HAP-1 (cell line): ENCODE measurements at regions not wholly inside any gene's neighbourhood (a gene's known extent, or its start where the extent isn't known, plus 50 kb on each side); places are given as distances from the start of the nearest gene placed in this dataset.

Experiments
- DNase-seq, 2 experiments: peaks; one replicate each; pipeline ENCODE4 v3.0.0-alpha.2; 2016 to 2020; ENCODE audit warnings: low spot score in 2 of 2
- H3K27me3 ChIP-seq: fragments of 250-450 bp; sonication (Bioruptor Pico); 2 replicates; pipeline ENCODE4 v1.5.1; 2020; ENCODE audit warnings: low read depth, mild to moderate bottlenecking, moderate library complexity
- H3K36me3 ChIP-seq: fragments of 250-450 bp; sonication (Bioruptor Pico); replicated peaks from 2 replicates; pipeline ENCODE4 v1.5.1; 2020; ENCODE audit warnings: mild to moderate bottlenecking
- H3K4me1 ChIP-seq: fragments of 250-450 bp; sonication (Bioruptor Pico); 2 replicates; pipeline ENCODE4 v1.5.1; 2020; ENCODE audit warnings: mild to moderate bottlenecking
- H3K4me3 ChIP-seq: fragments of 250-450 bp; sonication (Bioruptor Pico); 2 replicates; pipeline ENCODE4 v1.5.1; 2020; ENCODE audit warnings: mild to moderate bottlenecking, moderate library complexity
- H3K9me3 ChIP-seq: fragments of 250-450 bp; sonication (Bioruptor Pico); 2 replicates; pipeline ENCODE4 v1.5.1; 2020; ENCODE audit warnings: mild to moderate bottlenecking, moderate library complexity
- in situ Hi-C: fragments of 300-500 bp; cut with MboI; formaldehyde crosslinking; loops from 3 replicates; pipeline ENCODE4 v1.14.3; 2020; ENCODE audit warnings: low sequenced_read_pairs, inconsistent platforms, mixed read lengths

DNA sequence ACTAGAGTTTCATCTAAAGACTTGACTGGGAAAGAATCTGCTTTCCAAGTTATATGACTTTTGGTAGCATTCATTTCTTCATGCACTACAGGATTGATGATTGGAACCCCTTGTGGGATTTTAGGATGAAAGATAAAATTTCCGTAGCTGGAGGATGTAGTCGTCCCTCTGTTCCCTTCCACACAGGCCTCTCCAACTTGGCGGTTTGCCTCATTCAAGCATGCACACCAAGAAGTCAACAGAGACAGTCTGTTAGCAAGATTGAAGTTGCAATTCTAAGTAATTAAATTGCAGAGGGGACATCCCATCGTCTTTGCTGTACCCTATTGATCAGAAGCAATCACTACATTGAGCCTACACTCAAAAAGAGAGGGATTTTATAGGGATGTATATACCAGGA lies 777.4 kb upstream of the HS3ST1 start:
- H3K36me3 ChIP-seq, result no peaks in the 10 kb centered on the region
- no peaks in the 10 kb centered on the region for H3K4me1 ChIP-seq
- no peaks in the 10 kb centered on the region for H3K9me3 ChIP-seq
- in situ Hi-C loops, result no loop called here
- H3K4me3 ChIP-seq, result no peak overlapping the region
- no peaks in the 10 kb centered on the region for H3K27me3 ChIP-seq
- no peak for DNase-seq

- in situ Hi-C loops, result no loop called here
- H3K9me3 ChIP-seq, result no peaks in the 10 kb centered on the region
- no peak for DNase-seq
- H3K4me3 ChIP-seq, result no peak overlapping the region
- H3K4me1 ChIP-seq, result no peaks in the 10 kb centered on the region
- H3K27me3 ChIP-seq, result no peaks in the 10 kb centered on the region
- no peaks in the 10 kb centered on the region for H3K36me3 ChIP-seq
Measured at GRCh38 chr4:12203945-12204344, 775.3 kb upstream of the HS3ST1 start.

DNA sequence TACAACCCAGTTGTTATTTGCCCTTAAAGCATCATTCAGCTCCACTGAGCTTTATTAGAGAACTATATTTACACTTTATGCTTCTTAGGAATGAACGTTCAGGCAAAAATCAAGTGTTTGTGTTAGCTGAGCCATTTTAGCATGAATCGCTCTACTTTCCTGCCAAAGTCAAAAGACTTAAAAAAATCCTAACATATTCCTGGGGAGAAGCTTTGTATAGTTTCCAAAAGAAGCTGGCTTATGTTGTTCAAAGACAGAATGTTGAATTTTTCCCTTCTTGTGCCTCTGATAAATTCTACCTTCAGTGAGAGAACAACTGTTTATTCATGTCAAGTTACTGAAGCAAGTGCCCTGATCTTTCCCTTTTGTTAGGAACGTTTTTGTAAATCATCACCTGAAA lies 771.5 kb upstream of the HS3ST1 start:
- DNase-seq, result no peak
- H3K4me3 ChIP-seq, result no peak overlapping the region
- no peaks in the 10 kb centered on the region for H3K27me3 ChIP-seq
- in situ Hi-C loops, result no loop called here
- no peaks in the 10 kb centered on the region for H3K4me1 ChIP-seq
- no peaks in the 10 kb centered on the region for H3K9me3 ChIP-seq
- H3K36me3 ChIP-seq, result no peaks in the 10 kb centered on the region

GRCh38 chr4:12186526-12186925 lies 757.8 kb upstream of the HS3ST1 start:
- H3K4me3 ChIP-seq, result no peak overlapping the region
- no peaks in the 10 kb centered on the region for H3K27me3 ChIP-seq
- H3K9me3 ChIP-seq, result no peaks in the 10 kb centered on the region
- DNase-seq, result no peak
- in situ Hi-C loops, result no loop called here
- H3K36me3 ChIP-seq, result no peaks in the 10 kb centered on the region
- no peaks in the 10 kb centered on the region for H3K4me1 ChIP-seq

- 0 out of 2 replicates have a peak, but pooled peaks cover 3% of the 10 kb centered on the region for H3K9me3 ChIP-seq
- H3K4me1 ChIP-seq, result no peaks in the 10 kb centered on the region
- H3K27me3 ChIP-seq, result no peaks in the 10 kb centered on the region
- no peak overlapping the region for H3K4me3 ChIP-seq
- no peak for DNase-seq
- H3K36me3 ChIP-seq, result no peaks in the 10 kb centered on the region
- in situ Hi-C loops, result no loop called here
Measured at GRCh38 chr4:12178614-12179610, 750.2 kb upstream of the HS3ST1 start.

- H3K27me3 ChIP-seq, result no peaks in the 10 kb centered on the region
- H3K36me3 ChIP-seq, result no peaks in the 10 kb centered on the region
- H3K4me1 ChIP-seq, result no peaks in the 10 kb centered on the region
- in situ Hi-C loops, result no loop called here
- H3K4me3 ChIP-seq, result no peak overlapping the region
- 0 out of 2 replicates have a peak, but pooled peaks cover 3% of the 10 kb centered on the region for H3K9me3 ChIP-seq
- no peak for DNase-seq
Measured at GRCh38 chr4:12177416-12177815, 748.7 kb upstream of the HS3ST1 start.

DNA sequence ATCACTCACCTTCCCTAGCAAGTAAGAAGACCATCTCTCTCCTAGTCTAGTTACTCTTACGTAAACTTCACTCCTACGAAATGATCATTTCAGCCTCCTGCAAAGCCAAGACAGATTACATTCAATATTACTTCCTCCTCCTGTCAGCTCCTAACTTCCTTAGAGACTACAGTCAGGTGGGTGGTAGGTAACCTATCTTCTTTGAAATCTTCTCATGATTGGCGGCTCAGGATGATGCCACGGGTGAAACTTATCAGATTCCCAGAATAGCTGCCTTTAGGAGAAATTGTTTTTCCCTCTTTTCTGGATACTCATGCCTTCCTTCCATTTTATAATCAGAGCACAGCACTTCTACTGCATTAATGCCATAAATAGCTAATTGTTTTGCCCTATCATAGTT lies 744.8 kb upstream of the HS3ST1 start:
- Histone ChIP-seq H3K9me3 (0 out of 2 replicates have a peak, but pooled peaks cover 3% of the 10 kb centered on the region), H3K4me1 (no peaks in the 10 kb centered on the region), H3K27me3 (no peaks in the 10 kb centered on the region), H3K4me3 (no peak overlapping the region), H3K36me3 (no peaks in the 10 kb centered on the region)
- in situ Hi-C loops, result no loop called here
- DNase-seq, result no peak

- in situ Hi-C loops, result no loop called here
- Histone ChIP-seq H3K36me3 (no peaks in the 10 kb centered on the region), H3K4me1 (no peaks in the 10 kb centered on the region), H3K4me3 (no peak overlapping the region), H3K9me3 (0 out of 2 replicates have a peak, but pooled peaks cover 3% of the 10 kb centered on the region), H3K27me3 (no peaks in the 10 kb centered on the region)
- no peak for DNase-seq
Measured at GRCh38 chr4:12172198-12172973, 743.7 kb upstream of the HS3ST1 start.

DNA sequence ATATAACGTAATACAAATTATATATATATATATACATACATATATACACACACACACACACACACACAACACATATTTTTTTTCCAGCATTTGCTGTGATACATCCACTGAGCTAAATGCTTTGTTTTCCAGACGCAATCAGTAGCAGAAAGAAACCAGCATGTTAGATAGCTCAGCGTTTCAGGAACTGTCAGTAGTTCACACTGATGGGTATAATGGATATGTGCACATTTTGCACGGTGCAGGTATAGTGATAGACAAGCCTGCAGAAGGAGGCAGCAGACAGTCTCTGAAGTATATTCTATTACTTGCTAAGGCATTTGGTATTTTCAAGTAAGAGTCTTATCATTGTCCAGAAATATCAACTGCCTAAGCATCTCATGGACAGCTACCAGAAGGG lies 741.6 kb upstream of the HS3ST1 start:
- no peaks in the 10 kb centered on the region for H3K4me1 ChIP-seq
- H3K27me3 ChIP-seq, result no peaks in the 10 kb centered on the region
- in situ Hi-C loops, result no loop called here
- DNase-seq, result no peak
- H3K4me3 ChIP-seq, result no peak overlapping the region
- H3K9me3 ChIP-seq, result no peaks in the 10 kb centered on the region
- no peaks in the 10 kb centered on the region for H3K36me3 ChIP-seq

- H3K9me3 ChIP-seq, result no peaks in the 10 kb centered on the region
- no peak for DNase-seq
- H3K4me1 ChIP-seq, result no peaks in the 10 kb centered on the region
- in situ Hi-C loops, result no loop called here
- H3K27me3 ChIP-seq, result no peaks in the 10 kb centered on the region
- no peak overlapping the region for H3K4me3 ChIP-seq
- no peaks in the 10 kb centered on the region for H3K36me3 ChIP-seq
Measured at GRCh38 chr4:12165616-12166015, 736.9 kb upstream of the HS3ST1 start.

- Histone ChIP-seq H3K36me3 (no peaks in the 10 kb centered on the region), H3K4me1 (no peaks in the 10 kb centered on the region), H3K27me3 (no peaks in the 10 kb centered on the region), H3K4me3 (no peak overlapping the region), H3K9me3 (no peaks in the 10 kb centered on the region)
- in situ Hi-C loops, result no loop called here
- no peak for DNase-seq
Measured at GRCh38 chr4:12146339-12146738, 717.6 kb upstream of the HS3ST1 start.

DNA sequence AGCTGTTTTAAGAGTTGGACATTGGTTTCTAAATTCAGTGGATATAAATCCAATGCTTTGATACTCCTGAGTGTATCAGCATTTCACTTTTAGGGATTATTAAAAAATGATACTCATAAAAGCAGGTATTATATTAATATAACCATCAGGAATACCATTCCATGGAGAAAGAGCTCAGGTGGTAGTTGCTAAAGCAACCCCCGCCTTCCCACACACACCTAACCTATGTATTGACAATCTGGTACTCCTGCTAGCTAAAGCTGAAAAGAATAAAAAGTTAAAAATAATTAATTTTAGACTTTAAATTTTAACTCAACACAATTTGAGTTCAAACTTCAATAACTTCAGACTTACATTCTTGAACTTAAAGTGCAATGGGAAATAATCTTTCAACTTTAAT lies 717.1 kb upstream of the HS3ST1 start:
- no peak overlapping the region for H3K4me3 ChIP-seq
- in situ Hi-C loops, result no loop called here
- H3K36me3 ChIP-seq, result no peaks in the 10 kb centered on the region
- no peak for DNase-seq
- H3K27me3 ChIP-seq, result no peaks in the 10 kb centered on the region
- H3K9me3 ChIP-seq, result no peaks in the 10 kb centered on the region
- H3K4me1 ChIP-seq, result no peaks in the 10 kb centered on the region

- no peaks in the 10 kb centered on the region for H3K4me1 ChIP-seq
- DNase-seq, result no peak
- in situ Hi-C loops, result no loop called here
- no peaks in the 10 kb centered on the region for H3K36me3 ChIP-seq
- no peak overlapping the region for H3K4me3 ChIP-seq
- no peaks in the 10 kb centered on the region for H3K27me3 ChIP-seq
- H3K9me3 ChIP-seq, result no peaks in the 10 kb centered on the region
Measured at GRCh38 chr4:12145106-12145505, 716.4 kb upstream of the HS3ST1 start.

- Histone ChIP-seq H3K4me3 (no peak overlapping the region), H3K4me1 (no peaks in the 10 kb centered on the region), H3K27me3 (no peaks in the 10 kb centered on the region), H3K9me3 (no peaks in the 10 kb centered on the region; the same call in 1 of the 2 replicates), H3K36me3 (no peaks in the 10 kb centered on the region)
- no peak for DNase-seq
- in situ Hi-C loops, result no loop called here
Measured at GRCh38 chr4:12144051-12144450, 715.4 kb upstream of the HS3ST1 start.
